Endothelial cell of umbilical vein (primary cell): ENCODE measurements at regions not wholly inside any gene's neighbourhood (a gene's known extent, or its start where the extent isn't known, plus 50 kb on each side); places are given as distances from the start of the nearest gene placed in this dataset.

Experiments
- BruUV-seq: library from RNA; stranded (reverse); fragments of 400-500 nt; replicated peaks from 2 replicates; lab custom pipeline; 2021; lab: Mats Ljungman, UMichigan
- CTCF ChIA-PET: fragments of 300-600, 350-600 bp; sonication (Branson Sonifier 250); formaldehyde crosslinking; loops from one replicate; lab custom pipeline; 2021; ENCODE audit warnings: antibody characterized with exemption, inconsistent platforms; lab: Charles Lee
- POLR2A ChIA-PET: fragments of 300-600, 350-600 bp; sonication (Branson Sonifier 250); formaldehyde crosslinking; loops from one replicate; lab custom pipeline; 2021; ENCODE audit warnings: antibody characterized with exemption, inconsistent platforms; lab: Charles Lee
- DNase-seq: peaks from one replicate; pipeline ENCODE4 v3.0.0-alpha.2; 2011; ENCODE audit warnings: low read depth, low spot score
- FAIRE-seq: peaks from 2 replicates; lab custom pipeline; 2011; peaks lifted over from hg19 to GRCh38; lab: Jason Lieb, UNC
- H2AFZ ChIP-seq: 2 replicates; pipeline ENCODE4 v1.6.0; 2012; ENCODE audit warnings: low read depth, low read length, control low read depth, inconsistent platforms
- H3K27ac ChIP-seq: 2 replicates; pipeline ENCODE4 v1.5.1; 2011; ENCODE audit warnings: low read depth, mild to moderate bottlenecking, control low read depth, low read length, moderate library complexity; ENCODE audit not compliant: insufficient read depth
- H3K27me3 ChIP-seq, 2 experiments: 2 replicates each; pipeline versions ENCODE4 v1.6.0 to v1.6.1; 2011; ENCODE audit warnings: low read length in 2 of 2, mixed read lengths in 1 of 2; ENCODE audit not compliant: control insufficient read depth in 2 of 2, insufficient read depth in 2 of 2
- H3K36me3 ChIP-seq, 2 experiments: 2 replicates in 1 of 2; 3 replicates in 1 of 2; pipeline ENCODE4 v1.5.1; 2011; ENCODE audit warnings: low read length in 2 of 2, mild to moderate bottlenecking in 1 of 2, moderate library complexity in 1 of 2; ENCODE audit not compliant: control insufficient read depth in 2 of 2, insufficient read depth in 2 of 2; ENCODE audit errors: extremely low read depth in 1 of 2
- H3K4me1 ChIP-seq: 3 replicates; pipeline ENCODE4 v1.5.1; 2011; ENCODE audit warnings: mild to moderate bottlenecking, low read length; ENCODE audit not compliant: control insufficient read depth, insufficient read depth; ENCODE audit errors: extremely low read depth
- H3K4me2 ChIP-seq: 2 replicates; pipeline ENCODE4 v1.6.1; 2011; ENCODE audit warnings: low read length, control low read depth, mixed read lengths; ENCODE audit not compliant: insufficient read depth
- H3K4me3 ChIP-seq, 3 experiments: fragments of 200-600 bp in 1 of 3; sonication (generic), shearing (Covaris generic) in 1 of 3; replicated peaks in 1 of 3; 2 replicates each; pipeline ENCODE4 v1.5.1; 2011 to 2016; ENCODE audit warnings: control low read depth in 3 of 3, low read length in 3 of 3, mild to moderate bottlenecking in 2 of 3, inconsistent platforms in 1 of 3, low read depth in 1 of 3, moderate library complexity in 1 of 3; ENCODE audit not compliant: insufficient read depth in 1 of 3
- H3K79me2 ChIP-seq: 2 replicates; pipeline ENCODE4 v1.6.0; 2012; ENCODE audit warnings: low read length, inconsistent platforms; ENCODE audit not compliant: control insufficient read depth, insufficient read depth
- H3K9ac ChIP-seq: replicated peaks from 2 replicates; pipeline ENCODE3; 2011; ENCODE audit warnings: low read length, control low read depth; ENCODE audit not compliant: insufficient read depth; ENCODE audit errors: extremely low read depth
- H3K9me1 ChIP-seq: replicated peaks from 3 replicates; pipeline ENCODE4 v1.6.0; 2011; ENCODE audit warnings: mild to moderate bottlenecking, low read length; ENCODE audit not compliant: control insufficient read depth, insufficient read depth; ENCODE audit errors: extremely low read depth
- H3K9me3 ChIP-seq: replicated peaks from 2 replicates; pipeline ENCODE4 v1.5.1; 2012; ENCODE audit warnings: low read length, inconsistent platforms; ENCODE audit not compliant: control insufficient read depth, insufficient read depth
- H4K20me1 ChIP-seq: replicated peaks from 2 replicates; pipeline ENCODE3; 2011; ENCODE audit warnings: mild to moderate bottlenecking, low read length; ENCODE audit not compliant: control insufficient read depth, insufficient read depth; ENCODE audit errors: extremely low read depth
- CTCF ChIP-seq, 2 donors: IDR thresholded peaks; 1 replicate in 1 of 2; 2 replicates in 1 of 2; pipeline ENCODE4 v1.5.1; 2011; ENCODE audit warnings: low read length in 2 of 2, mild to moderate bottlenecking in 2 of 2, moderate library complexity in 2 of 2, control low read depth in 1 of 2, inconsistent platforms in 1 of 2, low read depth in 1 of 2; ENCODE audit not compliant: insufficient read depth in 1 of 2; ENCODE audit errors: extremely low read depth in 1 of 2
- EZH2 ChIP-seq: IDR thresholded peaks from 2 replicates; pipeline ENCODE4 v1.6.1; 2012; ENCODE audit warnings: borderline replicate concordance, low read depth, mild to moderate bottlenecking, moderate library complexity, low read length, inconsistent platforms; ENCODE audit not compliant: severe bottlenecking
- GATA2 ChIP-seq: IDR thresholded peaks from 2 replicates; pipeline ENCODE4 v1.7.0; 2011; ENCODE audit warnings: low read depth, mild to moderate bottlenecking, moderate library complexity, mixed read lengths, low read length; ENCODE audit not compliant: insufficient read length, insufficient read depth
- MYC ChIP-seq: IDR thresholded peaks from one replicate; pipeline ENCODE4 v1.6.1; 2011; ENCODE audit warnings: mild to moderate bottlenecking, low read depth, low read length
- POLR2A ChIP-seq: IDR thresholded peaks from 2 replicates; pipeline ENCODE4 v1.6.1; 2012; ENCODE audit warnings: low read depth, mild to moderate bottlenecking, control low read depth, low read length
- dilution Hi-C: fragments of 300-500 bp; cut with MboI; formaldehyde crosslinking; loops from one replicate; pipeline ENCODE4 v1.15.0; 2019; ENCODE audit warnings: low sequenced_read_pairs; ENCODE audit not compliant: extremely low pct_ligation_motif_present
- intact Hi-C: fragments of 100-400 bp; cut with micrococcal nuclease; formaldehyde crosslinking; loops from one replicate; pipeline ENCODE4 v1.10.0; 2022

- no peak overlapping the region for H3K4me2 ChIP-seq
- no peak overlapping the region for H3K27ac ChIP-seq
- FAIRE-seq (no peak), DNase-seq (no peak)
- H3K27me3 ChIP-seq, result no peaks in the 10 kb centered on the region
- H3K79me2 ChIP-seq, result no peaks in the 10 kb centered on the region
- dilution Hi-C loops (no loop called here), intact Hi-C loops (no loop called here)
- no TSS peak for BruUV-seq
- CTCF ChIA-PET, result no interaction called here
- TF ChIP-seq MYC (no peak), CTCF (IDR thresholded peaks at IDR 0.05; ENCODE audit: extremely low read depth in 1 of 2, insufficient read depth in 1 of 2, low read depth in 1 of 2, low read length in 2 of 2) (no peak), POLR2A (no peak)
- no peak overlapping the region for H3K4me3 ChIP-seq
- POLR2A ChIA-PET, result no interaction called here
- no peaks in the 10 kb centered on the region for H3K9me3 ChIP-seq
- H4K20me1 ChIP-seq, result no peaks in the 10 kb centered on the region
- H3K9me1 ChIP-seq, result no peaks in the 10 kb centered on the region
- H2AFZ ChIP-seq, result no peak overlapping the region
- H3K36me3 ChIP-seq, result no peaks in the 10 kb centered on the region
- H3K4me1 ChIP-seq, result no peaks in the 10 kb centered on the region
- H3K9ac ChIP-seq, result no peak overlapping the region
These were observed 90.7 kb downstream of the CD24 start for GRCh38 chr6:106883808-106884262.

GRCh38 chr6:106882601-106883518, 91.7 kb downstream of the CD24 start:
- H3K4me3 ChIP-seq, result no peak overlapping the region
- intact Hi-C loops (no loop called here), dilution Hi-C loops (no loop called here)
- H3K9me1 ChIP-seq, result no peaks in the 10 kb centered on the region
- no peak overlapping the region for H3K4me2 ChIP-seq
- H3K9ac ChIP-seq, result no peak overlapping the region
- H3K27ac ChIP-seq, result no peak overlapping the region
- no peaks in the 10 kb centered on the region for H3K4me1 ChIP-seq
- H2AFZ ChIP-seq, result no peak overlapping the region
- CTCF ChIA-PET, result interaction anchor here (0.9 kb wide), 1 partner anchor 18 kb away, joined by 3 read pairs; no protein-coding TSS in a partner anchor
- POLR2A ChIA-PET, result no interaction called here
- H3K79me2 ChIP-seq, result no peaks in the 10 kb centered on the region
- no peaks in the 10 kb centered on the region for H3K9me3 ChIP-seq
- H3K27me3 ChIP-seq, result no peaks in the 10 kb centered on the region
- FAIRE-seq (no peak), DNase-seq (no peak)
- no TSS peak for BruUV-seq
- TF ChIP-seq EZH2, result no peak
- TF ChIP-seq POLR2A, result no peak
- no peak for TF ChIP-seq CTCF (IDR thresholded peaks at IDR 0.05; ENCODE audit: extremely low read depth in 1 of 2, insufficient read depth in 1 of 2, low read depth in 1 of 2, low read length in 2 of 2)
- TF ChIP-seq GATA2, result no peak
- no peaks in the 10 kb centered on the region for H3K36me3 ChIP-seq
- H4K20me1 ChIP-seq, result no peaks in the 10 kb centered on the region
